Activated CD4-positive, alpha-beta T cell treated with anti-CD3 and anti-CD28 coated beads, Interleukin-2, amount 50 U/mL, for 16 hours (primary cell): ENCODE measurements at regions not wholly inside any gene's neighbourhood (a gene's known extent, or its start where the extent isn't known, plus 50 kb on each side); places are given as distances from the start of the nearest gene placed in this dataset.

Source experiments
- DNase-seq: peaks from one replicate; pipeline ENCODE4 v3.0.0-alpha.2; 2020

GRCh38 chr16:77594799-77595596, 127.3 kb upstream of the NUDT7 start:
- DNase-seq: no peak

- no peak for DNase-seq
Measured at GRCh38 chr16:77596261-77596660, 126.1 kb upstream of the NUDT7 start.

DNA sequence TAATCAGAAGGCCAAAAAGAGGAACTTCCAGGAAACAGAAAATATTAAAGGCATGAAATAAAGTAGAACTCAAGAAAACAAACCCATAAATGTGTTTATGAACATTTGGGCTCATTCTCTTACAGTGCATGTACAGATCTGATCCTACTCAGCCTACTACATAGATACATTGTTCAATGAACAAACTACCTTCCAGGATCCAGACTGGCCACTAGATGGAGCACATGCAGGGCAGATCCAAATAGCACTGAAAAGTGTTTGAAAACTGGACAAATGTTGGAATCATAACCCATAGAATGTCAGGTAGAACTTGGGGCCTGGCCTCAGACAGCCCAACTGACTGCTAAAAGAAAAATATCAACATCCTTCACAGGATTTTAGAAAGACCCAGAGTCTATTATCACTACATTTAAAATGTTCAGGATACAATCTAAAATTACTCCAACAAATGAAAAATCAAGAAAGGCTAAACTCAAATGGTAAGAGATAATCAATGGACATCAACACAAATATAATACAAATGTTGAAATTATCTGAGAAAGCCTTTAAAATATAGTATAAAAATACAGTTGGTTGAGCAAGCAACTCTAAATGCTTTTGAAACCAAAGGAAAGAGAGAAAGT, 122.4 kb upstream of the NUDT7 start:
- DNase-seq: peak; percentile 37

DNA sequence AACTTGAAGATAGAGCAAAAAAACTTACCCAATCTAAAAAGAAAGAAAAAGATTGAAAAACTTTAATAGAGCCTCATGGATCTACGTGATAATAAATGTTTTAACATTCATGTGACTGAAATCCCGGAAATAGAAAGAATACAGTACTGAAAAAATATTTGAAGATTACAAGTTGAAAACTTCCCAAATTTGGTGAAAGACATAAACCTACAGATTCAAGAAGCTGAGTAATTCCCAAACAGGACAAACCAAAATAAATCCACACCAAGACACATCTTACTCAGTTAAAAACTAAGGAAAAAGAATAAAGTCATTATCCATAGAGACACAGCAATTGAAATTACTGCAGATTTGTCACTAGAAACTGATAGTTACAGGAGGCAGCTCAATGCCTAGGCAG, 121.8 kb upstream of the NUDT7 start:
- DNase-seq: no peak

DNA sequence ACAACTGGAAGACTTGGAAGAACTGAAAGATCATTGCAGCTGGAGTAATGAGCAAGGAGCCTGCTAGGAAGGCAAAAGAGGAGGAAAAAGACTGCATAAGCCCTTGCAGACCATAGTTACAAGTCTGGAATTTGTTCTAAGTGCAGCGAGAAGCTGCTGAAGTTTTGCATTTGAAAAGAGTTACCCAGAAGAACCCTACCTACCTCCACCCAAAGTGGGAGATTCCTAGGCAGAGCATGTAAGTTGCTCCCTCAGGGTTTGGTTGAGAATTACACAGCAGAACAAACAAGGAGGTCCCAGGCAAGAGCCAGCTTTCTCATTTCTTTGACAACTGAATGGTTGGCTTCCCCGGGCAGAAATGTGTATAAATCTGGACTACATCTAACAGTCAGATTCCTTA, 118.7 kb upstream of the NUDT7 start:
- no peak for DNase-seq

- no peak for DNase-seq
Measured at GRCh38 chr16:77610496-77610895, 111.8 kb upstream of the NUDT7 start.

DNA sequence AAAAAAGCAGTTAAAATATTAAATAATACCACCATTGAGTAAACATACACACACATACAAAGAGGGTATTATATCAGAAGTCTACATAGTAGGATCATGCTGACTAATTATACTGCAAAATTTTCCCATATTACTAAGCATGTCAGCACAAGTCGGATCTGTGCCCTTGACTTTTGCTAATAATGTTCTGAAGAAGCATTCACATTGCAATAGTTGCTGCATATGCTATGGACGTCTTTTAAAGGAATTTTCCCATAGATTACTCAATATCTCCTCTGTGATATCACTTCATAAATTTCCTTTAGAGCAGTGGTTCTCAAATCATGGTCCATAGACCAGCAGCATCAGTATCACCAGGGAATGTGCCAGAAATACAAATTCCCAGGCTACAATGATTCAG, 110.9 kb upstream of the NUDT7 start:
- DNase-seq: no peak

DNA sequence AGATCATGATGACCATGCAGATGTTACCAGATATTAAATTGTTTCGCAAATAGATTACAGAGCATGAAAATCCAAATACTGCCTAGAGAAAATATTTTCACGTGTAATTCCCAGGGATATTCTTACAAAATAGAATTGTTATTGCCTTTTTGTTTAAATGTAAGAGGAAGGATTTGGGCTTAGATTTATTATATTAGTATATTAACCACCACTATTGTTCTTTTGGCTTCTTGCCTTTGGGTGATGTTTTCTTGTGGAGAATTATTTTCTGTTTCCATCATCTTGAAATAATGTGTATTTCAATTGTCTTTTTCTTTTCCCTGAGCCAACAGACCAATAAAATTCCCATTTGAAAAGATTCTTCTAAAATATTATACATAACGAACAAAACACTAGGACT, 109.7 kb upstream of the NUDT7 start:
- DNase-seq: no peak

DNA sequence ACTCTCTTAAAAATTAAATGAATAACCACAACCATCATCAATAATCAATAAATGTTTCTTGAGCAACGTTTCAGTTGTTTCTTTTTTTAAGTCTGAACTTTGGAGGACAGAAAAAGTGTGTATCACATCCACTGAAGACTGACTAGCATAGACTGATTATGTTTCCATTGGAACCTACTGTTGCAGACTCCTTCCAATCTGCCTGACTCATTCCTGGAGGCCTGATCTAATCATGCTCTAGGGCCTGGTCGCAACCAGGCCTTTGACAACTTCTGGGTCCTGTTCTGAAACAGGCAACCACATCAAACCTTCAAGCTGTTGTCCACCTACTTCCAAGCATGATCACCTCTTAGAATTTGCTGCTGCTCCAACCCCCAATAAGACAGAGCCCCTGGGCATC, 109.2 kb upstream of the NUDT7 start:
- no peak for DNase-seq

GRCh38 chr16:77617553-77617952, 104.8 kb upstream of the NUDT7 start:
- no peak for DNase-seq

DNA sequence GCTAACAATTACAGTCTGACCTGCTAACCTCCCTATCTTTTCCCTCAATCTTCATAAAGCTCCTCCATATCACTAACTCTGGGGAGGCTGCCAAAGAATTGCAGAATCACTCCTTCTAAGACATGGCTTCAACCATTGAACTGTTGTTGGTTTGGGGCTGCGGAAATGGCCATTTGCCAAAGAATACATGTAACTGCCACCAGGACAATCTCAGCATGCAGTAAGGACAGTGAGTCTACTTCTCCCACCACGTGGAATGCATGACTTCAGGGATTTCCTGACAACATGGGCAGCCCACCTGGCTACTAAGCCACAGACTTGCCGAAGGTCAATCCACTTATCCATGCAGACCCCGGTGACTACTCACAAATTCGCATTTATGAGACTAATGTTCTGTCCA, 104.3 kb upstream of the NUDT7 start:
- no peak for DNase-seq

GRCh38 chr16:77618951-77619350, 103.4 kb upstream of the NUDT7 start:
- DNase-seq: no peak

- DNase-seq: no peak
Measured at GRCh38 chr16:77624085-77624484, 98.2 kb upstream of the NUDT7 start.

- no peak for DNase-seq
Measured at GRCh38 chr16:77636615-77637014, 85.7 kb upstream of the NUDT7 start.

GRCh38 chr16:77637940-77638339, 84.4 kb upstream of the NUDT7 start:
- DNase-seq: no peak

DNA sequence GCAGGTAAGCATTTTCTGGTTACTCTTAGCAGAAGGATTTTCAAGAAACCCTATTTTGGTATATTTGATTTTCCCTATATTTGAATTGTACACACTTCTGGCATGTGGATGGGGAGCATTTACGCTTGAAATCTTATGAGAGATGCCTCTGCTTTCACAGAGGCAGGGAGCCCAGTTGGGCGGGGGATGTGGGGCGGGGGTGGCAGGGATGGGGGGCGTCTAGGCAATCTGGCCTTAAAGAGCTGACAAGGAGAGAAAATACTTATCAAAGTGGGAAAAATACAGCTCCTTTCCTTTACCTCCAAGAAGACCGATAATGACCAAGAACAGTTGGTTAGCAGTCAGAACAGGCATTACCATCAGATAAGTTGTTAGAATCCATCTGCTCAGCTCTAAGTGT, 79.1 kb upstream of the NUDT7 start:
- no peak for DNase-seq

DNA sequence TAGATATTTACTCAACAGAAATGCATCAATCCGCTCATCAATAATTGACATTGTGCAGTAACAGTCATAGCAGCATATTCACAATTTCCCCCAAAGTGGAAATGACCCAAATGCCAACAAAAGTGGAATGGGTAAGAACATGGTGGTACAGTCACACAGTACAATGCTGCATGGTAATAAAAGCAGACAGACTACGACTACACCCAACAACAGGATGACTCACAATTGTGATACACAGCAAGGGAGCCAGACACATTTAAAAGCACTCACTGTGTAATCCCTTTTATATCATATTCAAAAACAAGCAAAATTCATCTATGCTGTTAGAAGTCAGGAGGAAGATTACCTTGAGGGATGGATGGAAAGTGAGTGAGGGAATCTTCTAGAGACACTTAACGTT, 76.5 kb upstream of the NUDT7 start:
- no peak for DNase-seq

GRCh38 chr16:77647726-77648125, 74.6 kb upstream of the NUDT7 start:
- no peak for DNase-seq

- no peak for DNase-seq
Measured at GRCh38 chr16:77650761-77651160, 71.6 kb upstream of the NUDT7 start.

DNA sequence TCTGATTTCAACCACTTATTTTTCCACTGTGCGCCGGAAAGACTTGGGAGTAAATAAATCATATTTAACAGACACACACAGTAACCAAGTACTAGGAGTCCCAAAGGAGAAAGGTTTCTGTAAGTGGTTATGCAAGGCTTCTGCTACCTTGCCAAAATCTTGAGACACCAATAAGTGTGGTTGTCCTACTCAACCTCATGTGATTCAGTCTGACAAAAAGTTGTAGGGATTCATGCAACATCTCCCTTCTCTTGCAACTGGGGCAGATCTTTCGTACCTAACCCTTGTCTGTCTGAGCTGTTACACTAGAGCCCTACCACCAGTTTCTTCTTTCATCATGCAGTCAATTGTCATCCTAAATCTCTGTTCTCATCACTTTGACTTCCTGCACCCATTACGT, 69.9 kb upstream of the NUDT7 start:
- no peak for DNase-seq

DNA sequence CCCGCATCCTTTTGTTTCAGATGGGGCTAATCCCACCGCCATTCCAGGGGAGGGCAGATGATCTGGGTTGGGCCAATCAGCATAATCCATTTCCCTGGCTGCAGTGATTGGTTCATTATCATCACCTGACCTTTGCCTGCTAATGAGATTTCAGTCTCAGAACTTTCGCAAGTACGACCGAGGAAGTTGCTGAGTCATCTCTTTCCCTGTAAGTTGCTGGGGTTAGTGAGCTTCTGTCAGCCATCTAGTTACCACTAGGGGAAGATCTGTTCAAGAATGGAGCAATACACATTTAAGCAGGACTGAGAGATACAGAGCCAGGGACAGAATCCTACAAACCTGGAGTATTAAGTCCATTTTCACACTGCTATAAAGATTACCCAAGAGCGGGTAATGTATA, 65.3 kb upstream of the NUDT7 start:
- DNase-seq: peak; percentile 49

DNA sequence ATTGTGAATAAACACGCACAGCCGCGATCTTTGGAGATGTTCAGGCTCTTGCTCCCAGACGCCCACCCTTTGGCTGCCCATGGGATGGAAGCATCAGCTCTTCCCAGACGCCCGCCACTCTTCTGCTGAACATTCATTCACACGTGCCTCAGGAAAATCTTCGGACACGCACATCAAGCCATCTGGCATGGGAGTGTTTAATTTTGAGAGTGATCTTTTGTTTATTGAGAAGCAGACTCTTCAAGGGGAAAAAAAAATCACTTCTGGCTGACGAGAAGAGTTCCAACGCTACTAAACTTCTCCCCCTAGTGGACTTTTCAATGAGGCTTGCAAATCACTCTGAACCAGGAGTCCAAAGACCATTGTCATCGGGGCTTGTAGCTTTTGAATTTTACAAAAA, 62.0 kb upstream of the NUDT7 start:
- DNase-seq: peak; percentile 13

DNA sequence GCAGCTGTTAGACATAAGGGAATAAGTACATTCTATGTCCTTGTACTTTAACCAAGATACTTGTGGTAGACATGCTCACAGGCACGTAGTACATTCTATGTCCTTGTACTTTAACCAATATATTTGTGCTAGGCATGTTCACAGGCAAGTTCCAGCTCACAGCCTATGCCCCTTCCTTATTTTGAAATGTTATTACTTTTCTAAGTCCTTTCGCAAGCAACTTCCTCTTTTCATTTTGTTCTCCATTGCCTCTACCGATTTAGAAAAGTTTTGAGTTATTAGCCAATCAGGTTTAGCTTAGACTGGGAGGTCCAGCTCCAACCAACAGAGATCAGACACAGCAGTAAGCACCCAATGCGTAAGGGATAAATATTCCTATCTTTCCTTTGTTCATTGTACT, 60.1 kb upstream of the NUDT7 start:
- no peak for DNase-seq

DNA sequence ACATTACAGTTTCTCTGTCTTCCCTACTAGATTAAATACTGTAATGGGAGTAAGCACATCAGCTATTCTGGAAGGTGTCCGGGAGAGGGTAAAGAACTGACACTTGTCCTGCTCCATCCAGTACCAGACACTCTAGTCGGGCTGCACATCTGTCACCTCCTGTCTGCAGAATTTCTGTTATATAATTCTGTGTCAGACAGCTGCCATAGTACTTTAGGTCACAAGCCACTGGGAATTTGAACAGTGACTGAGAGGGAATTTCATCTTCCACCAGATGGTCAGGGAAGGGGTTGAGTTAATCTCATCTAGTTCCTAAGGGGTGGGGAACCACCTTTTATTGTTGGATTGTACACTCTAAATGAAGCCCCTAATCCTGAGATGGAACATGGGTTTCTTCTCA, 58.6 kb upstream of the NUDT7 start:
- no peak for DNase-seq

DNA sequence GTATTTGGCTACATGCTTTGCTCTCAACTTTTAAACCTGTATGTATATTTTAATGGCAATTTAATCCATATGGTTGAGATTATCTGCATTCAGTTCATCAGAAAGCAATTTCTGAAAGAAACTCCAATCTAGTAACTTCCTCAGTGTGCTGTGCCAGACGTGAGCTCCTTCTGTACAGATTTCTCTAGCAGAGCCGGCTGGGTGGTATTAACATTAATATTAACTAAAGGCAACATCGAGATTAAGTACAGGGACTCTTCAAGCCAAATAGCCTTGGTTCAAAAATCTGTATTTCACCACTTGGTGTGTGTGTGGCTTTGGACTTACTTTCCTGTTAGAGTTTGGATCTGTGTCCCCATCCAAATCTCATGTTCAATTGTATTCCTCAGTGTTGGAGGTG, 55.5 kb upstream of the NUDT7 start:
- no peak for DNase-seq
